ENCODE measurements at regions not wholly inside any gene's neighbourhood (a gene's known extent, or its start where the extent isn't known, plus 50 kb on each side); places are given as distances from the start of the nearest gene placed in this dataset.
A peak's percentile ranks its signal among the peaks of the same experiment; 100 is the strongest.

DNA sequence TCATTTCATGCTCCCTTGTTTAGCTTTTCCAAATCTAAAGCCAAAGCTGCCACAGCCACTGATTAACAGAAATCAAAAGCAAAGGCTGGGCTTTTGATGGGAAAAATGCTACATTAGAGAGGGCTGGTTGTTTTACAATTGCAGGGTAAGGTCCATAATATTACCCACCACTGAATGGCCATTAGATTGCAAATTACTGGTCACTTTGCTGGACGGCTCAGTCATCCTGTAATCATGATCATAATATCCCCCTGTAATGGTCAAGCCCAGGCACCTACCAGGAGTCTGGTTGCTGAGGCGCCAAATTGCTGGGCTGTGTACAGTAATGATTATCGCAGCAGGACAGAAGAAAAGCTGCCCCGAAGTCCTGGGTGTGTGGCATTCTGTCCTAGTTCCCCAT is 286.5 kb downstream of the ZSWIM6 start:
- Mint-ChIP-seq H3K9me3 (ENCODE audit: low read depth) (no peaks in the 10 kb centered on the region), H3K36me3 (ENCODE audit: insufficient read depth) (no peaks in the 10 kb centered on the region), H3K4me3 (ENCODE audit: low read depth) (no peak overlapping the region), H3K27me3 (peaks cover 8% of the 10 kb centered on the region), H3K27ac (no peak overlapping the region), H3K4me1 (ENCODE audit: low read depth) (no peaks in the 10 kb centered on the region)
- TF ChIP-seq, protein P1, sequence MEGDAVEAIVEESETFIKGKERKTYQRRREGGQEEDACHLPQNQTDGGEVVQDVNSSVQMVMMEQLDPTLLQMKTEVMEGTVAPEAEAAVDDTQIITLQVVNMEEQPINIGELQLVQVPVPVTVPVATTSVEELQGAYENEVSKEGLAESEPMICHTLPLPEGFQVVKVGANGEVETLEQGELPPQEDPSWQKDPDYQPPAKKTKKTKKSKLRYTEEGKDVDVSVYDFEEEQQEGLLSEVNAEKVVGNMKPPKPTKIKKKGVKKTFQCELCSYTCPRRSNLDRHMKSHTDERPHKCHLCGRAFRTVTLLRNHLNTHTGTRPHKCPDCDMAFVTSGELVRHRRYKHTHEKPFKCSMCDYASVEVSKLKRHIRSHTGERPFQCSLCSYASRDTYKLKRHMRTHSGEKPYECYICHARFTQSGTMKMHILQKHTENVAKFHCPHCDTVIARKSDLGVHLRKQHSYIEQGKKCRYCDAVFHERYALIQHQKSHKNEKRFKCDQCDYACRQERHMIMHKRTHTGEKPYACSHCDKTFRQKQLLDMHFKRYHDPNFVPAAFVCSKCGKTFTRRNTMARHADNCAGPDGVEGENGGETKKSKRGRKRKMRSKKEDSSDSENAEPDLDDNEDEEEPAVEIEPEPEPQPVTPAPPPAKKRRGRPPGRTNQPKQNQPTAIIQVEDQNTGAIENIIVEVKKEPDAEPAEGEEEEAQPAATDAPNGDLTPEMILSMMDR (IDR thresholded peaks at IDR 0.05; ENCODE audit: unreplicated experiment), result no peak
- DNase-seq (ENCODE audit: low spot score, unreplicated experiment), result no peak

DNA sequence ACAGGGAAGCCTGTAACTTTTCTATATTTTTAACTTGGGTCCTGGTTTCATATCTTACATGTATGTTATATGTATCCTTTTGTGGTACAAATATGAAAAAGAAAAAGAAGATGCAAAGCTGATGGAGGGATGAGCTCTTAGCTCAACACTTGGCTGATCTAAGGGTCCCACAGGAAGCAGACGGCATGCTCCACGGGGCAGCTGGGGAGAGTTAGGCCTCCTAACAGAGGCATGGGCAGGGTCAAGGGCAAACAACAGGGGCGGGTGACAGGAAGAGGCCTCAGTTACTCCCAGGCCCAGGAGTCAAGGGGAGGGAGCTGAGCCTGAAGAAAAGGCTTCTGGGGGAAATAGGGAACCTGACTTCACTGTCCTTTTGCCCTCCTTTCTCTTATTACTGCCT is 287.2 kb downstream of the ZSWIM6 start:
- H3K4me1 Mint-ChIP-seq (ENCODE audit: low read depth), result no peaks in the 10 kb centered on the region
- no peaks in the 10 kb centered on the region for H3K36me3 Mint-ChIP-seq (ENCODE audit: insufficient read depth)
- peaks cover 2% of the 10 kb centered on the region for H3K27me3 Mint-ChIP-seq
- no peak for DNase-seq (ENCODE audit: low spot score, unreplicated experiment)
- no peak overlapping the region for H3K27ac Mint-ChIP-seq
- no peak overlapping the region for H3K4me3 Mint-ChIP-seq (ENCODE audit: low read depth)
- no peaks in the 10 kb centered on the region for H3K9me3 Mint-ChIP-seq (ENCODE audit: low read depth)
- TF ChIP-seq, protein P1 (IDR thresholded peaks at IDR 0.05; ENCODE audit: unreplicated experiment), result no peak

DNA sequence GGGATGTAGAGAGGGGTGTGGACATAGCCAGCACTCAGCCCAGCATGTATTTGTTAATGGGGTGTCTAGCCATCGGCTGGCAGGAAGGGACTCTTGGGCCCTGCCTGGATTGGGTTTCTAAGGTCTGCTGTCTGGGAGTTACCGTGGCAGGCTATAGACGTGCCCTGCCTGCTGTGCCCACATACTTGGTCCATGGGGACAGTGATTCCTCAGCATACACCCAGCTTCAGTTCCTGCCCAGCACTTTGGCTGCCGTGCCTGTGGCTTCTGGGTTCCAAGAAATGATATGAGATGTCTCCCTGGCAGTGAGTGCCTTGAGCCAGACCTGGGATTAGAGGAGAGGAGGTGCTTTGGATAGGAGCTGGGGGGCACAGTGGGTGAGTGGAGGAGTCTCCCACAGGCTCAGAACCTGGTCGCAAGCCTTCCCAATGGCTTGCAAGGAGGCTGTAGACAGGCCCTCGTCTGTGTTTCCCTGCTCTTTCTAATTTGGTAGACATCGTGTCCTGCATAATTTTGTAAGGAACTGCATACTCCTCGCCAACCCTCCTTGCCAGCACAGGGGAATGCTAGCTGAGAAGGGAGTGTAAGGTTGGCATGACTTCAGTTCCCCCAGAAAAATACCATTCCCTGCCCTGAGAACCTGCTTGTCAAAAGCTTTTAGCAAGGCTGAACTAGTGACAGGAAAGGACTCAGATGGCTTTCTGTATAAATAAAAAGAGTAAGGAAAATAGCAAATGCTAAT is 287.9 kb downstream of the ZSWIM6 start:
- no peak overlapping the region for H3K4me3 Mint-ChIP-seq (ENCODE audit: low read depth)
- TF ChIP-seq, protein P1 (IDR thresholded peaks at IDR 0.05; ENCODE audit: unreplicated experiment), result no peak
- no peaks in the 10 kb centered on the region for H3K36me3 Mint-ChIP-seq (ENCODE audit: insufficient read depth)

DNA sequence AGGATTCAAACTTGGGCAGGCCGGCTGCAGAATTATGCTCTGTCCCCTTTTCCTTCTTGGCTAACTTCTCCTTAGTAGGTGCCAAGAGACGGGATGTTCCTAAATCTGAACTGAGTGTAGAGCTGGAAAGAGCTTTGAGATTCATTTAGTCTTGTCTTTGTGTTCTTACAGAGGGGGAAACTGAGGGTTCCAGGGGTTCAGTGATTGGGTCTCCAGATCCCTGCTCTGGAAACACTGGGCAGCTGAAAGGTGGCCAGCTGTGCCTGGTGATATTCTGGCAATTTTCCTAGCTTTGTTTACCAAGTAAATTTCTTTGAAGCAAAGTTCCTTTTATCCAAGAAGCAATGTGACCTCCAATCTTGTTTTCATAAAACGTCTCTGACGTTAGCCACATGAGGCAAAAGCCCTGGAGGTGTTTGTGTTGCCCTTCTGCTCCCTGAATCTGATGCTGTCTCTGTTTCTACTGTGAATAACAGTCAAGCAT is 288.7 kb downstream of the ZSWIM6 start:
- Mint-ChIP-seq H3K27ac (no peak overlapping the region), H3K4me1 (ENCODE audit: low read depth) (peaks cover 4% of the 10 kb centered on the region), H3K4me3 (ENCODE audit: low read depth) (no peak overlapping the region), H3K36me3 (ENCODE audit: insufficient read depth) (no peaks in the 10 kb centered on the region), H3K27me3 (peaks cover 2% of the 10 kb centered on the region), H3K9me3 (ENCODE audit: low read depth) (no peaks in the 10 kb centered on the region)
- TF ChIP-seq, protein P1 (IDR thresholded peaks at IDR 0.05; ENCODE audit: unreplicated experiment), result no peak
- no peak for DNase-seq (ENCODE audit: low spot score, unreplicated experiment)

More for the DNA sequence above, 287.9 kb downstream of the ZSWIM6 start:
- Mint-ChIP-seq H3K9me3 (ENCODE audit: low read depth) (no peaks in the 10 kb centered on the region), H3K4me1 (ENCODE audit: low read depth) (peaks cover under 1% of the 10 kb centered on the region), H3K27me3 (peaks cover 2% of the 10 kb centered on the region), H3K27ac (peak overlapping the region; percentile 64)
- DNase-seq (ENCODE audit: low spot score, unreplicated experiment), result no peak

DNA sequence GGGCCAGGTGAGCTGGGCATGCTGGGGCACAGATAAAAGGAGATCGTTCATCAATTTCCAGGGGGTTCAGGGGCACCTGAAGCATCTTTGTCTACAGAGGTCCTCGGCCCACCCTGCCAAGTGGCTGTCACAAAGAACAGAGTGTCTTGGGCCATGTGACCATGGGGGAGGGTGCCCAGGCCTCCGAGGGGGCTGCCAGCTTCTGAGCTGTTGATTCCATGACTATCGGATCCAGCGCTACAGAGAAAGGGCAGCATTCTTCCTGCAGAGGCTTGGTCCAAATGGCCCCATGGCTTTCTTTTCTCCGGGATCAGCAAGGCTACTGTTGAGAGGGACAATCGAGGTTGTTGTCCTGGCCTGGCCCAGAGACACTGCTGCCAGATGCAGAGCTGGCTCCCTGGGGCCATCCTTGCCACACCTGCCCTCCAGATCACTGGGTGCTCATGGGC is 289.2 kb downstream of the ZSWIM6 start:
- H3K27ac Mint-ChIP-seq, result no peak overlapping the region
- TF ChIP-seq, protein P1 (IDR thresholded peaks at IDR 0.05; ENCODE audit: unreplicated experiment), result no peak
- no peaks in the 10 kb centered on the region for H3K9me3 Mint-ChIP-seq (ENCODE audit: low read depth)
- no peaks in the 10 kb centered on the region for H3K36me3 Mint-ChIP-seq (ENCODE audit: insufficient read depth)
- H3K4me3 Mint-ChIP-seq (ENCODE audit: low read depth), result no peak overlapping the region
- no peak for DNase-seq (ENCODE audit: low spot score, unreplicated experiment)
- H3K4me1 Mint-ChIP-seq (ENCODE audit: low read depth), result peaks cover 4% of the 10 kb centered on the region
- peaks cover 2% of the 10 kb centered on the region for H3K27me3 Mint-ChIP-seq
